GM21526 (cell line): ENCODE measurements at regions not wholly inside any gene's neighbourhood (a gene's known extent, or its start where the extent isn't known, plus 50 kb on each side); places are given as distances from the start of the nearest gene placed in this dataset.
A peak's percentile ranks its signal among the peaks of the same experiment; 100 is the strongest.

ENCODE experiments used
- ATAC-seq: cut with Tn5 transposase; IDR thresholded peaks from one replicate; pipeline ENCODE4 v1.9.1; 2021; ENCODE audit warnings: moderate library complexity; ENCODE audit not compliant: unreplicated experiment, low FRiP score

DNA sequence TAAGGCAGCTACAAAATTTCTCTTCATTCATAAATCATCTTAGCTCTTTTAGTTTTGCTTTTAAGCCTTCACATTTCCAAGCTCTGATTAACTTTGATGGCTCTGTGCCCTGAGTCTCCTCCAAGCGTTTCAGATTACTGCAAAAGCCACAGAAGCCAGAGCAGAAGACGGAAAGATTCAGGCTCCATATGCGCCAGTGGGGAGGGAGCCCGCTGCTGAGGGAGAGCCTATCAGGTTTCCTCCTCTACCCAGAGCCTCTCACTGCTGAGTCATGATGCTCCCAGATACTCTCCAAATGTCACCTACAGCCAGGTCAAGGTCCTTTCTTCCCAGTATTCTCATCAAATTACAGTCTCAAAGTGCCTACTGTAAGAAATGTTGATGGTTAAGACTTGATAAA lies 193.6 kb downstream of the RAP2A start:
- ATAC-seq: no peak

DNA sequence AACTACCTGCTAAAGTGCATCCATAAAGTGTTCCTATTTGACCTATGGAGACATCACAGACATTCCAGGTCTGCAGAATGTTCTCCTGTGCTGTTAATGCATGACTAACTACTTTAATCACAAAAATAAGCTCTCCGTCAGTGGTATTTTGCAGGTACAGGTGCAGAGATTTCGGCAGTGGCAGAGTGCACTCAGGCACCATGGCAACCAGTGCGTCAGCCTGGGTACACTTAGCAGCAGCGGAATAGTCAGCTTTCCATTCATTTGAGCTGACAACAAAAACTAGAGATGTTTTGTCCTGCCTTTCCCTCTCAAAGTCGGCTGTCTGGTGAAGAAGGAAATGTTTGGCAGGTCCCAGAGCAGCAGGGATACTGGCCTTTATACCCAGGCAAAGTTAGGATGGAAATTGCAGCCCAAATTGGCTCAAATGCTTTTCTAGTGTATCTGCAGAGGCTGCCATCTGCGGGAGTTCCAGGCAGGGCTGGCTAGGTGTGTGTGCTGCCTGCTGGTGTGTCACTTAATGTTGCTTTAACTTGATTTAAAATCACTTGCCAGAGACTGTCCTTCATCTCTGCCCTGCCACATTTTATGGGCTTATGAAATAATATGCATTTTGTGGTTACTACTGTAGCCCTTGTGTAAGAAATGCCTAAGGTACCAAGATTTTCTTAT lies 195.8 kb downstream of the RAP2A start:
- ATAC-seq: no peak

DNA sequence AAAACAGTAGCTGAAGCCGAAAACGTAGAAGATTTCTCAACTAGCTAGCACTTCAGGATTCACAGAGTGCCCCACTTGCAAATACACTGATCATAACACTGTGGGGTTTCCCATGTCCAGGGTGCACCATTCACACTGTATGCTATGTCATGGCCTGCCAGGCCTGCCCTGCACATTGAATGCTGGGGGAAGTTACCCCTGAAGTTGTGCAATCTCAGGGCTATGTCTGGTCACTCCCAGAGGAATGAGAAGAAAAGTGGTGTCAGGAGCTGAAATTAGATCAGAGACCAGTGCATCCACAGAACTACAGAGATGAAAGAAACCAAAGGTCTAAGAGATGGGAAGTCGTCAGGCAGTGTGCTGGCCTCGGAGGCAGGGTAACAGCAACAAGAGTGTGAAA lies 196.8 kb downstream of the RAP2A start:
- ATAC-seq: peak; percentile 26

DNA sequence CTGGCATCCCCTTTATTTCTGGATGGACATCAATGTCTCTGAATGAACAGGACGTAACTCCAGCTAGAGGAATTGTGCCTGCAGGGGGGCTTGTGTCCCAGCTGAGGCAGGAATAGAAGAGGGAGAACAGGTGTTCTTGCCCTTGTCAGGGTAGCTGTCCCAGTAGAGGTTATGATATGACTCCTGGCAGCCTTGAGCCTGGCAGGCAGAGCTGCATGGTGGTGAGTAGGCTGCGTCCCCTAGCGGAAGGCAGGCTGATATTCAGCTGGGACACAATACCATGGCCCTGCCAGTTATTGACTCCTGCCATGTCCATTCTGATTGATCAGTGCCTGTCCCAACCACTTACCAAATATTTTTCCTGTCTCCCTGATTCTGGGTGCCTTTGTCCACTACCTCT lies 197.2 kb downstream of the RAP2A start:
- ATAC-seq: peak; percentile 62

DNA sequence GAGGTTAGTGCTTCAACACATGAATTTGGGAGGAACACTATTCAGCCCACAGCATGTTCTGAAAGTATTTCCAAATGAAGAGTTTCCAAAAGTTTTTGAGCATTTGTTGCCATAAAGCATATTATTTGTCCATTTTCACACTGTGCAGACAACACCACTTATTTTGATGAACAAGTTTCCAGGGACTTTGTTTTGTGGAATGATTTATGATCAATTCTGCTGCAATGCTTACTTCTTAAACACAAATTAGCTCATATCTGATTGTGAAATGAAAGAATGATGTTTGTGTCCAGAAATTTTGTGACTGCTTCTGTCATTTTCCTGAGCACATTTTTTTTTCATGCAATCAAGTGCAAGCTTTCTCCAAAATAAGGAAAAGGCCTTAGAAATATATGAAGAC lies 205.3 kb downstream of the RAP2A start:
- no peak for ATAC-seq

DNA sequence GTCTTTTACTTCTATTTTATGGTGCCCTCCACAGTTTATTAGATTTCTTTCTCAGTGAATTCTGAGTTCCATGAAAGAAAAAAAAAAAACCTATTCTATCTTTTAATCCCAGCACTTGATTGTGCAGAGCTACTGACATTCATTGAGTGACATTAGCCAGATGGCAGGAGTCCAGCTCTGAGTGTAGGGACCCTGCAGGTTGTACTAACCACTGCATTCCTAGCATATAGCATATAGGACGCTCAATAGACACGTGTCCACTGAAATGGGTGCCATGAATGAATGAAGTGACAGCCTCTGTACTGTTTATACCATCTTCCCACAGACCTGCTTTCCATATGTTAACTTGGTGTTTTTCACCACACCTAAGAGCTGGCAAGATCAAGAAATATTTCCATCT lies 206.3 kb downstream of the RAP2A start:
- ATAC-seq: no peak

DNA sequence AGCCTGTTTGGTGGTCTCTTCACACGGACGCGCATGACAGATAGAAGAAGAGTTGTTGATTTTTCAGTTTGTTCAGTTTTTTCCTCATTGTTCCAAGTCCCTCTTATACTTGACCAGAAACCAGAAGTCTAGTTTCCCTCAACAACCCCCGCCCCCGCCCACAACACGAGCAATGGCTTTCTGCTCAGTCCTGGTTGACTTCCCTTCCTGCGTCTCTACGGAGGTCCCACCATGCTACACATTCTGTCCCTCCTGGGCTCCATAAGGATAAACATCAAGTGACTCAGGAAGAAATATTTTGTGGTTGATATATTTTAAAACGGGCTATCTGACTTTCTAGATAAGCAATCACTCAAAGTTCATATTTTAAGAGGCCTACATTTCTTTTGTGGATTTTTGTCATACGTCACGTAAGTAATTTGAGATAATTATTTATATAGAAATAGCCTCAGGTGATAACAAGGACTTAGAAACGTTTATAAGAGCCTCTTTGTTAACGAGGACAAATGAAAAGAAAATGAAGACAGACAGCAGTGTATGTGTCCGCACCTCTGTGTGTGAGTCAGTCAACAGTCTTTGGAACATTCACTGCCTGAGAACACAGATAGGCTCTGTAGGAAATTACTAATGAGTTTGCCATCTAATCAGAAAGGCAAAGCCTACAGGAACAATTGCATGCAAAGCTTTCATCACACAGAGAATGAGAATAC lies 214.4 kb downstream of the RAP2A start:
- ATAC-seq: no peak

DNA sequence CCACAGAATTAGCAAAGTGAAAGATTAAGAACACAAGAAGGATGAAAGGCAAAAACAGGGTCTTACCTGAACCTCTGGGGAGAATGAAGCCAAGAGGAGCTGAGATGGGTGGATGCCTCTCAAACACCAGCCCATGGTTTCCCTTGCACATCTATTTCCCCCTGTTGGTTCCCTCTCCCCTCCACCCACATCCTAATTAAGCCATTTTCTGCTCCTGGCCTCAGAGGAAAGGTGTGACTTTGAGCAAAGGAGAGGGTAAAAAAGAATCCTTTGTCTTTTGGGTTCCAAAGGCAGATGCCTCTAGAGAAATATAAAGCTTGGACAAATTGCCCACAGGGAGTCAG lies 214.9 kb downstream of the RAP2A start:
- ATAC-seq: no peak

DNA sequence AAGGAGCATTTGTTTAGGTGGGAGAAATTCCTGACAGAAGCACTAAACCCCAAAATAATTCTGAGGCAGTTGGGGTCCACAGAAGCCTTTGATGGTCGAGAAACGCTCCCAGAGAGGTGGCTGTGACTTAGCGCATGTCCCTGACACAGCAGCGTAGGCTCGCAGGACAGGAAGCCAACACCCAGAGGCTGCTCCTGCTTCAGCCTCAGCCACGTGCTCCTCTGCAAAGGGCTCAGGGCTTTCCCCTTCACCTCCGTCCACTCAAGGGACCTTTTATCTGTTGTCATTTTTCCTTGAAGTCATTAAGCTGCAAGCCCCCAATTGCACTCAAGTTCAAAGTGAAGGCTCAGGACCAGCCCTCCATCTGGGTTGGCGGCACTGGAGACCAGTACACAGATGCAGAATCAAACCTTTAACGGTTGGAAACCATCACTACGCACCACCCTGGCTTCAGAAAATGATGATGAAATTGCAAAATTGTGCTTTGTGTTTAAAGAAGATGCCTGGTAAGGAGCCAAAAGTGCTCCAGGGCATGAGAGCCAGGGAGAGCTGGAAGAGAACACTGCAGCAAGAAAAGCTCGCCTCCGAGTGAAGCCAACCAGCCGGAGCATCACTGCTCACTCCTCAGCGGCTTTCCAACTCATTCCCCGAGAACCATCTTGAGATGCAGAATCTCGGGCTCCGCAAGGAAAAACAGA lies 219.6 kb downstream of the RAP2A start:
- no peak for ATAC-seq

DNA sequence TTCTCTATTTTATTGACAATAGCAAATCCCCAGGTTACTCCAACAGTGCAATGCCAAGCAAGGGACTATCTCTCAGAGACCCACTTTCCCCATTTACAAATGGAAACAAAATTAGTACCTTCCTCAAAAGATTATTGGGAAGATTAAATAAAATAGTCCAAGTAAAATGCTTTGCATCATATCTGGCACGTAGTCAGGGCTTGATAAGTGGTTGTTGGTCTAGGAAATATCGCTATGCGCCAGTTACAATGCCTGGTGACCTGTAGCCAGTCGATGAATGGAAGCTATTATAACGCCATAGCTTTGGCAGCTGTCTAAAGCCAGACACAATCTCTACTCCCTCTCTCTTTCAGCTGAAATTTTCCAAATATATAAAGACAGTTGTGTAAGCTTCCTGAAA lies 220.3 kb downstream of the RAP2A start:
- ATAC-seq: no peak

DNA sequence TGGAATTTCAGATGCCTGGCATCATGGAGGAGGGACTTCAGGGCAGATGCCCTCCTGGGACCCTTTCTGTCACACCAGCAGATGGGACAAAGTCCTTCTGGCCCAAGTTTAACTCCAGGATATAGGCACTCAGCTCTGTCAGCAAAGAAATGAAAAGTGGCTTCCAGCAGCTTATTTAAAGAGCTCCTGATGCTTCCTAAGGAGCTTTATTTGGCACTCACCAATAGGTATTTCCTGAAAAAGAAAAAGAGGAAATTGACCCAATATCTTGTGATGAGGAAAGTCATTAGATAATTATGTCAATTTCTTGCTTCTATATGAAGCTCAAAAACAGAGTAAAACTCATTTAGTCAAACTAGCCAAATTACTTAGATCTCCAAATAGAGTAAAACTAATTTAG lies 224.6 kb downstream of the RAP2A start:
- ATAC-seq: no peak

DNA sequence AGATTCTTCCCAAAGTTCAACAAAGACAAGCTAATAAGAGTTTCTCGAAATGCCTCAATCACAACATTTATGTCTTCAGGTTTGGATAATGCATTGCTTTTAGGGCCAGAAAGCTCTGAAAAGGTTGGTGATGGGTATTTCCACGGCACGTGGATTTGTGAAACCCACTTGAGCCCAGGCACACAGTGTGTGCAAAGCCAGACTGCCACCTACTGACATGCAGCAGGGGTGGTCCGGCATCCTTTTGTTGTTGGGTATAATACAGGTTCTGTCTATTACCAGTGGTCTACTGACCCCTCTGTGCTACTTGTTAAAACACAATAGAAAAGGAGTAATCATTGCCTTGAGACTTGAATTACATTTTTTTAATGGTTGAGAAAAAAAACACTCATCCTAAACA lies 225.6 kb downstream of the RAP2A start:
- no peak for ATAC-seq

DNA sequence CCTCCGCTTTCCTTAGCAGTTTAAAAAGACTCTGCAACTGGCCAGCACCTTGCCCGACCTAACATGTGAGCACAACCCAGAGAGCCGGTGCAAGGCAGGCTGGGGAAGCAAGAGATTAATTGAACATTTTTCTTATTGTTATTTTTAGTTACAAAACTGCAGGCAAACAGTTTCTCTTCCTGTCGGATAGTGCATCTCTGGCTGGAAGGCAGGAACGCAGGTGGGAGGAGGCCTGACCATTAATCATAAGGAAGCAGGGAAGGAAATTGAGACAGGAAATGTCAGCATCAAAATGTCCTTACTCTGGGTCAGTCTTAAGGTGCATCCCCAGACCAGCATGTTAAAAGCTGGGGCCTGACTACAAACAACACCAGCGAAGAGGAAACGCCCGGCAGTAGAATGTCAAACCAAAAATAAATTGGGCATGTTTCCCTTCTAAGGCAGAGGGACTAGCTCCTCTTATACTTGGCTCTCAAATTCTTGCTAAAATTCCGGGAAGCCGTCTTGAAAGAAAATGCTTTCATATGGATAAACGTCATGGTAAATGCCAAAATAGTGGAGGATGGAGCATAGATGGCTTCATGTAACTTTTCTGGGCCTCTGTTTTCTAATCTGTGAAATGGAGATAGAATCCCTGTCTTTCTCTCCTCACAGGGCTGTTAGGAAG lies 226.8 kb downstream of the RAP2A start:
- ATAC-seq: no peak

DNA sequence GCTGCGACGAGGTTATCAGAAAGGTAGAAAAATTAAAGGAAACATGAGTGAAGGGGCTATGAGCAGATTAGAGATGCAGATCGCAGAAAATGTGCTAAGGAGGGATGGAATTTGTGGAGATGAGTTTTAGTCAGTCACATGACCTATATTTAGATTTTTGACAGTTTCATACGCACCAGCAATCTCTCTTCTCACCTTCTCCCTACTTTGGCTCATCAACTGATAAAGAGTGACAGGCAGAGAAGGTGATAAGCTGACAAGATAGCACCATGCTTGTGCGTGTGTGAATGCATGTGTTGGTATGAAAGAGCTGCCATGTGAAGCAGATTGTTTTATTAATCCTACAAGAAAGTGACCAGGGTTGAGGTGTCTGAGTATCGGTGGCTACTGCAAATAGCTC lies 252.6 kb downstream of the RAP2A start:
- no peak for ATAC-seq

DNA sequence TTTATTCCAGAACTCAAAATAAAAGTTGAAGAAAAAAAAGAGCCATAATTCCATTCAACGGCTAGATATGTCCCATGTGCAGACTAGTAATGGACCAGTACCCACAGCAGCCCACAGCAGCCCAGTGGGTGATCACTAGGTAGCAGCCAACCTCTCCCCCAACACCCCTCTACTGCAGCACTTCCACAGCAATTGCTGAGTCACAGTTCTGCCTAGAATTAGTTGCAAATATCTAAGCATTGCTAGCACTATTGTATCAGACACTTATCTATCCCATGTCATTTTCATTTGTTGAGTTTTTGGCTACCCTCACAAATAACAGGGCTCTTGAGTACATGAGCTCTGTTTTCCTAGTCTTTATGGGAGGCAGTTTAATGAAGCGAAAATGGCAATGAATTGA lies 258.7 kb downstream of the RAP2A start:
- no peak for ATAC-seq

DNA sequence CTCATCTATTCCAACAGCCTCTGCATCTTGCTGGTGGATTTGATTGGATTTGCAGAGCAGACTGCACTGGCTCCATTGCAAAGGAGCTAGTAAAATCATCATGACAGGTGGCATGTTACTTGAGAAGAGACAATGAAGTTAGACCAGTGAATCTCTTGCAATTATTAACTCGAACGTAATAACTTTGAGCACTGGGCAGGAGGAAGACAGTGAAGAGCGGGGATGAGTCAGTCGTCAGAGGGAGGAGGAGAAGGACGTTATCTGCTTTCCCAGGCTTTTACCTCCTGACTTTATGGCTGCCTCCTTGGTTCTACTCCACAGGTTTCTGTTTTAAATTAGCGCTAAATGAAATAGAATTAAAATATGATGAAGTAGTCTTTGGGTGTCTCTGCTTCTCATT lies 257.8 kb upstream of the IPO5 start:
- no peak for ATAC-seq

DNA sequence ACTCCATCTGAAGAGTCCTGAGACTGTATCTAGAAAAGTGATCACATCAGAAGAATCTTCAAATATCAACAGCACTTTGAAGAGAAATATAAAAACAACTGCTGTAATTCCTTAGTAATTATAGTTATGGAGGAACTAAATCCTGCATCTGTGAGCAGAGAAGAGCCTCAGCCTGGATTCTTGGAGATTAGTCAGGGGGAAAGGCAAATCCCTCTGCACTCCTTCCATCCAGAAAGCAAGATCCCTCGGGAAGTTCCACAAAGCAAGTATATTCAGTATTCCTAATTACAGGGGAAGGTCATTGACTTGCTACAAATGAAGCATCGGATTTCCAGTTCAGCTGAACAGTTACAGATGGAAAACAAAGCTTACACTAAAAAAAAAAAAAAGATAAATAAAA lies 256.6 kb upstream of the IPO5 start:
- ATAC-seq: no peak

DNA sequence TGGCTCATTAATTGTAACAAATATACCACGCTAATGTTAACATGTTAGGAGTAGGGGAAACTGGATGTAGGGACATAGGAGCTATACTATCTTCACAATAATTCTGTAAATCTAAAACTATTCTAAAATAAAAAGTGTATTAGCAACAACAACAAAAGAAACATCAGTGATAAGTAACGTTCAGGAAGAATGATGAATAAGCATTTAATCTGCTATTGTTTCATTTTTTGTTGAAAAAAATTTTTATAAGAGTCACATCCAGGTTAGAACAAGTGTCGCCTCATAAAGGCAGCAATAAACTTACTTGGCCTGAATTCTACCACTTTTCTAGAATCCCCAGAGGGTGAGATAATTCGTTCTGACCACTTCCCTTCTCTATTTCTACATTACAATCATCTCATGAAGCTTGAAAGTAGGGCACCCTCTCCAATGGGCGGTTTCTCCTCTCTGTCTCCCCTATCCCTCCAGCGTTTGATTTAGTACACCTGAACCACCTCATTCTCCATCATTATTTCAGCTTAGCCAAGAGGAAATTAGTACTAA lies 253.1 kb upstream of the IPO5 start:
- ATAC-seq: no peak

DNA sequence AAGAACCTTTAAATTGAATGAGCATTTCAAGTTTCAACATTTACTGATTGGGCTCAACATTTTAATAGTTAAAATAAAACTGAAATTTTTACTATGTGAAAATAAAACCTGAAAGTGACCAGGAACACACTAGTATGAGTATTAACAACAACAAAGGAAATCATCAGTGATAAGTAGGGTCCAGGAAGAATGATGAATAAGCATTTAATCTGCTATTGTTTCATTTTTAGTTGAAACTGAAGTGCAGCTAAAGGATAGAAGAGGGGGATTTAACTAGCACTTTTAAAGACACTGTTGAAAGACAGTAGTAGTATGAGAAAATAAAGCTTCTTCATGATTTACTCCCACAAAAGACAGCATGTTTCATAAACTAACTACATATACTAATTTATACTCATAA lies 250.9 kb upstream of the IPO5 start:
- no peak for ATAC-seq

DNA sequence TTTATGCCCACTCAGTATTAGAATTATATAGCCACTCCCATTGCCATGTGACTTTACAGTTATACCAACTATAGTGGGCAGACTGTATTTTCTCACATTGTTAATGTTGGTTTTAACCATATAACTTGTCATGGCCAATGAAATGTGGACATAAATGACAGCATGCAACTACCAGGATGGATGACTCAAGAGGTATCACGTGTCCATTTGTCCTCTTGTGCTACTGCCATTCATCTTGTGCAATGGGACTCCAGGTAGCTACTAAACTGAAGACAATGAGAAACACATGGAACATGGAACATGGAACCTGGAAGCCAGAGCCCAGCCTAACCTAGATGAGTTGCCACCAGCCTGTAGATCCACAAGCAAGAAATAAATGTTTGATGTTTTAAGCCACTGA lies 242.7 kb upstream of the IPO5 start:
- no peak for ATAC-seq

DNA sequence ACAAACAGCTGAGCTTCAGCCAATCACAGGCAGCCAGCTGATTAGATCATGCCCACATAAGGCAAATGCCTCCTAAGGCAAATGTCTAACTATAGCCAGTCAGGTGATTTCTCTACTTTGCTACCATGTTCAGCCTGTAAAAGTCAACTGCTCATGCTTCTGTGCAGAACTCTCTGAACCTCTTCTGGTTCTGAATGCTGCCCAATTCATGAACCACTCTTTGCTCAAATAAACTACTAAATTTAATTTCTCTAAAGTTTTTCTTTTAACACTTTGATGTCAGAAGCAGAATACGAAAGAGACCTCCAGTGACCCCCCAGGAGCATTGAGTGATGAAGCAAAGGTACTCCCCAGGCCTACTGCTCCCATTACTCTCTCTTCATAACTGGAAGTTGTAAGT lies 240.7 kb upstream of the IPO5 start:
- ATAC-seq: no peak
